NOMO-1 (cell line): ENCODE measurements at regions not wholly inside any gene's neighbourhood (a gene's known extent, or its start where the extent isn't known, plus 50 kb on each side); places are given as distances from the start of the nearest gene placed in this dataset.

Experiments used
- DNase-seq, 2 experiments: peaks; one replicate each; lab custom pipeline; 2025; ENCODE audit not compliant: unreplicated experiment in 2 of 2; lab: John Stamatoyannopoulos, UW

DNA sequence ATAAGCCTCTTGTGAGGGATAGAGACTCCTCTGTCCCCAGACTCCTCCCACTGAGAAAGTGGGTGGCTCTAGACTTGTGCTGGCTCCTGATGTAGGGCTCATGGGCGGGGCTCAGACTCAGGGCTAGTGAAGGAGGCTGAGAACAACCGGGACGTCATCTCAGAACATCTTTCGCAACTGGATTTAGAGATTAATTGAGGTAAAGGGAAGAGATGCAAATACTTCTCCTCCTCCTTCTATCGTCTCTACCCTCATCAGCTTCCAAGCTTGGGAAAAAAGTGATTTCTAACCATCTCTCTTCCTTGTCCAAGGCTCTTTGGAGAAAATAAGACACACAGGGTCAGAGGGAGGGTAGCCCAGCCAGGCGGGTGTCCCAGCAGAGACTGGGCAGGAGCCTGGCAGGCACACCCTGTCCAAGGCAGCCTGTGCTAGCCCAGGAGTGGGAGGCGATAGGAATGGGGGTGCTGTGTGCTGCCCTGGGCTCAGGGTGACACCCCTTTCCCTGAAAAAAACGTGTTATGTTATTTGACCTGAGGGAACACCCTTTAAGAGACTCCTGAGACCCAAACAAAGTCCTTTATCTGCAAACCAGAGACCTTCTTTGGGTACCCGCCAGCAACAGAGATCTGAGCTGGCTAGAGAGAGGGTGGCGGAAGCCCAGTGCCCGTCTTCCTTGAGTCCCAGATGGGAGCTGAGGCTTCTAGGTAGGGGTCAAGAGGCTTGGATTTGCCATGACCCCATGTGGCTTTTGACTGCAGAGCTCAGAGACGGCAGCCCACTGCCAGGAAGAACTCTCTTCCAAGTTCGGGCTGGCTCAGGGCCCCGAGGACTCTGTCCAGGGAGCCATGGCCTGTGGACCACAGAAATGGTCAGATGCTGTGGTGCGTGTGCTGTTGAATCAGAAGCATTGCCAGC lies 160.9 kb downstream of the ADAMTS15 start:
- no peak for DNase-seq

- DNase-seq, result no peak
Observed at GRCh38 chr11:130611791-130612251, 163.4 kb downstream of the ADAMTS15 start.

DNA sequence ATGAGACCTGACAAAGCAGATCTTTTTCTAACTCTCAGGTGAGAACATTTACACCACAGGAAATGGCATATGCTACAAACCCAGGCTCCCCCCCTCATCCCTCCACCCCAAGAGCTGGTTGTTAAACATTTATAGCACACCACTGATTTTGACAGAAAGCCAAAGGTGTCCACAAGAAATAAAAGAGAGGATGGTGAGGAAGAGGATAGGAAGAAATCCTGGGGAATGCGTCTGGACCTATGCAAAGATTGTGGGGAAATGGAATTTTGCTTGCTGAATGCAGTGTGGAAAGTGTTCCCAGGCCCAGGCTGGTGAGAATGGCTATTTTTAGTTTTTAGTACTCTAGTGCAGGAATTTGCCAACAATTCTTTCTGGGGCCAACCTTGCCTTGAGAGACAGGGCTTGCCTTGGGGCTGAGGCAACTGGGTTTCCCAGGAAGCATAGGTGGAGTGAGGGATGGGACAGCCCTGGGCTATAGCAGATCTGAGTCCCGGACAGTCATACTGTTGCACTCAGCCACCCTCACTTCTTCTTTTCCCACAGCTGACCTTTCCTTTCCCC lies 163.9 kb downstream of the ADAMTS15 start:
- DNase-seq, result no peak

DNA sequence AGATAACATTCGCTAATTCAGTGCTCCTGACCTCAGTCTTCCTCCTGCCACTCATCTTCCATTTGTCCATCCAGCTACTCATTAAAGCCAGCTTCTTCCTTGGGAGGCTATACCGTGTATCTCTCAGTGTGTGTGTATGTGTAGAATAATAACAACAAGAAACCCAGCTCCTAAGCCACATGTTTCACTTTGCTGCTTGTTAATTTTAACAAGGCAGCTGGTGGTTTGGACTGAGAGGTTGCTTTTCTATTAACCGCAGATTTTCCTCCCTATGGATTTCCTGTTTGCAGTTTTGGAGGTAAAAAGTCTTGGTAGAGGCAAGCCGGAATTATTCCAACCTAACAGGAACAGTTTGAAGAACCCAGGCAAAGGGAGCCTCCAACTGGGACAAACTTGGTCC lies 165.0 kb downstream of the ADAMTS15 start:
- DNase-seq, result no peak

GRCh38 chr11:130614591-130614990 lies 166.1 kb downstream of the ADAMTS15 start:
- DNase-seq, result no peak

- DNase-seq, result no peak
Observed at GRCh38 chr11:130615561-130615960, 167.1 kb downstream of the ADAMTS15 start.

- peak in 1 of 2 experiments; percentile 51 for DNase-seq
Observed at GRCh38 chr11:130616573-130616972, 168.1 kb downstream of the ADAMTS15 start.

DNA sequence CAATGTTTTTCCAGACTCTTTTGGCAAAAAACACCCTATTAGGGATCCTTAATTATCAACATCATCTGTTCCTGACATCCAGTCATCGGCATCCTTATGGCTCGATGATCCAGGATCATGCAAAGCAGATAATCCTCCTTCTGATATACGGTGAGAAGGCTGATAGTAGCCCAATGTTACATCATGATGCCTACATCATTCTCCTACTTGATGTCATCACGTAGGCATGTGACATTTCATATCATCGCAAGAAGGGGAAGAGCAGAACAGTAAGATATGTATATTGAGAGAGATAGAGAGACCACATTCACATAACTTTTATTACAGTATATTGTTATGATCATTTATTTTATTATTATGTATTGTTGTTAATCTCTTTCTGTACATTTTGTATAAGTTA lies 168.6 kb downstream of the ADAMTS15 start:
- DNase-seq, result no peak

DNA sequence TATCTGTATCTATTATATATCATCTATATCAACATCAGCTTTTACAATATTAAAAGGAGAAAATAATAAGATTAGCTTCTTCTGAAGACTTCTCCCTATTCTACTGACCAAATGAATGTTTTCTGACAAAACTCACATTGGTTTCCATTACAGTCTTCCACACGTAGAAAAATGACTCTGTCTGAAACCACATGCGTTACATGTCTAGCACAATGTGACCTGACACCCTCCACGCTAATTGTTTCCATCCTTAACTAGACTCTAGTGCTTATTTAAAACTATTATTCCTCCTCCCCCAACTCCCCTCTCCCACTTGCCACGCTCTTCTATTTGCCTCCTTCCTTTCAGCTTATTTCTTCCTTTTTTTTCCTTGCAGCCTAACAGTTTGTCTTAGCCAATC lies 172.1 kb downstream of the ADAMTS15 start:
- no peak for DNase-seq

DNA sequence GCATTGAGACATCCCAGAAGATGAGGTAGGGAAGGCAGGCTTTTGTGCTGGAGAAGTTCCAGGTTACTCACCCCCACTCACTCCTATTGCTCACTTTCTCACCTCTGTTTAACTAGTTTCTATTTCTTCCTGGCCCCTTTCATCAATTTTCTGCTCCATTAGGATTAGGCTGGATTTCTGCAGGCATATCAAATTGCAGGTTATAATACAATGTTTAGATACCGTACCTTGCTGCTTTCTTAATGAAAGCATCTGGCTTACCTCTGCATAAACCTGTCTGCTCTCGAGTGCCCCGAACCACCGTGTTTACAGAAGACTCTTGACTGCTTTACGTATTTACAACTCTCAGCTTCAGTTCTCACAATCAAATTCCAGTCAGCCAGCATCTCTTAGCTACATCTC lies 173.7 kb downstream of the ADAMTS15 start:
- no peak for DNase-seq

DNA sequence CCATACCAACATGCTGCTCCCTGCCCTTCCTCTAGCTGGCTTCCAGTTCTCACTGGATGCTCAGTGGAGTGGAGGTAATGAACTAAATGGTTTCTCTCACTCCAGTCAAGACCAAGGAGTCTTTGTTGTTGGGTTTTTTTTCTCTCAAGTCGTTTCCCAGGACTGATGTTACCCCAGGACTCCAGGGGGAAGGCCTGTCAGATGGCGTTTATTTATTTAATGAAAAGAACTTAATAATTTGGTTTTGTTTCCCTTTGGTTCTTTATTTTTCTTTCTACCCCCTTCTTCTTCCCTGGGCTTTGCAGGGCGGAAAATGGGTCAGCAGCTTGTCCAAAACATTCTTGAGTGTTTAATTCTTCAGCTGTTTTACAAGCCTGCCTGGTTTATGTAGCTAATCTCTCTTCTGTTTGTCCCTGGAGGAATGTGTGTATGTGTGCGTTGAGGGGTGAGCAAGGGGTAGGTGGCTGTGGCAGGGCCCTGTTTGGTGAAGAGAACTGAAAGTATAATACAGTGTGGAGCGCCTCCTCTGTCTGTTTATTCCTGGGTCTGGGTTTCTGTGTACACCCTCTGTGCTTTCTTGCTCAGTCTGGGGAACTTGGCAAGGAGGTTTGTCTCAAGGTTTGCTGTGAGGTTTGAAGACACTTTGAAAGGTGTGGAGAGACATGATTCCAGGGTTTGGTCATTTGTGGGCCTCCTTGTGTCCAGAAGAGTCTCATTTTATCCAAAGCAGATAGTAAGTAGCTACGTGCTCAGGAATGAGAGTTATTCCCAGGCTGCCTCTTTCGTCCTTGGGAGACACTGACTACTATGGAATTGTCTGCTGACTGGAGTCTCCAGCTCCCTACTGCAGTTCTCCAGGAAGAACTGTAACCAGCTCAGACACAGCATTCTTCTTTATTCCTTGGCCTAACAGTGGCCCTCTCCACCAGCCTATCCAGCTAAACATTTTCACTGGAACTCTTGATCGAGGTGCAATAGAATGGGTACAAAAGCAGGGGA lies 175.5 kb downstream of the ADAMTS15 start:
- no peak for DNase-seq

- DNase-seq, result no peak
Observed at GRCh38 chr11:130624971-130625544, 176.6 kb downstream of the ADAMTS15 start.

GRCh38 chr11:130625578-130626306 lies 177.3 kb downstream of the ADAMTS15 start:
- no peak for DNase-seq

GRCh38 chr11:130629039-130629438 lies 180.6 kb downstream of the ADAMTS15 start:
- no peak for DNase-seq

GRCh38 chr11:130631119-130631518 lies 182.7 kb downstream of the ADAMTS15 start:
- no peak for DNase-seq

GRCh38 chr11:130633466-130633865 lies 185.0 kb downstream of the ADAMTS15 start:
- DNase-seq, result no peak

GRCh38 chr11:130634186-130634585 lies 185.7 kb downstream of the ADAMTS15 start:
- no peak for DNase-seq

GRCh38 chr11:130634961-130635473 lies 186.6 kb downstream of the ADAMTS15 start:
- no peak for DNase-seq

DNA sequence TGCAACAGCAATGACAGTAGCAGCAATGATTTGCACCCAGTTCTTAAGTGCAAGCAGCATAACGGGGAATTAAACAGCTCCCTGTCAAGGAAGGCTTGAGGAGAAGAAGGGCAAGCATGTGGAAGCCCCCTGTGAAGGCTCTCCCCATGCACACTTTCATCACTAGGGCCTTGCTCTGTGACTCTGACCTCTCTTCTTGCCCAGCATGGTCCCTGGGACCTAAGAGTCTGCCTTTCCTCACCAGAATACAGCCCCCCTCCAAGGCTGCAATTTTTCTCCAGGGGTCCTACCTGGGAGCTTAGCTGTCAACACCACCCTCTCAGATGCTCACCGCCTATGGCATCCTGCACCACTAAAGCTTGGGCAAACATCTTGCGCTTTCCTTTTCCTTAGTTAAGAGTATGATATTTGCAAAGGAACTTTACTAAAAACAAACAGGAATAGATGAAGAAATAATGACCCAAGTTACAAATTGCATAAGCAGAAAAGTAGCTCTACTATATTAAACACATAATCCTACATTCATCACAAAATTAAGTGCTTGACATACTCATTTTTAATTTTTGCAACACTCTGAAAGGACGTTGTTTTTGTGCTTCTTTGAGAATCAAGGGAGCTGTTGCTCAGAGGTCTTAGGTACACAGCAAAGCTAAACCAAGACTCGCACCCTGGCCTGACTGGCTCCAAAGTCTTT lies 187.6 kb downstream of the ADAMTS15 start:
- no peak for DNase-seq
